NB4 (cell line): ENCODE measurements at regions not wholly inside any gene's neighbourhood (a gene's known extent, or its start where the extent isn't known, plus 50 kb on each side); places are given as distances from the start of the nearest gene placed in this dataset.

Experiments
- DNase-seq: peaks from one replicate; pipeline ENCODE4 v3.0.0; 2010; ENCODE audit warnings: low read depth
- H3K4me3 ChIP-seq: one replicate; pipeline ENCODE4 v1.5.1; 2011; ENCODE audit warnings: mild to moderate bottlenecking, low read depth, low read length, moderate library complexity
- MYC ChIP-seq: IDR thresholded peaks from 2 replicates; pipeline ENCODE4 v1.6.1; 2011; ENCODE audit warnings: low read depth, low read length
- POLR2A ChIP-seq: IDR thresholded peaks from 2 replicates; pipeline ENCODE4 v1.6.1; 2011; ENCODE audit warnings: mild to moderate bottlenecking; ENCODE audit not compliant: insufficient read length; ENCODE audit errors: extremely low read depth
- TF ChIP-seq, protein P1 (sequence below): IDR thresholded peaks from 2 replicates; pipeline ENCODE4 v1.6.1; 2011; ENCODE audit warnings: low read depth, low read length
- TF ChIP-seq, protein P2 (sequence below): IDR thresholded peaks from one replicate; pipeline ENCODE4 v1.5.1; 2012; ENCODE audit warnings: low read depth, low read length

GRCh38 chr15:59867086-59867855, 136.8 kb upstream of the FOXB1 start:
- TF ChIP-seq, protein P1, sequence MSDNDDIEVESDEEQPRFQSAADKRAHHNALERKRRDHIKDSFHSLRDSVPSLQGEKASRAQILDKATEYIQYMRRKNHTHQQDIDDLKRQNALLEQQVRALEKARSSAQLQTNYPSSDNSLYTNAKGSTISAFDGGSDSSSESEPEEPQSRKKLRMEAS: no peak
- TF ChIP-seq MYC: no peak
- TF ChIP-seq, protein P2, sequence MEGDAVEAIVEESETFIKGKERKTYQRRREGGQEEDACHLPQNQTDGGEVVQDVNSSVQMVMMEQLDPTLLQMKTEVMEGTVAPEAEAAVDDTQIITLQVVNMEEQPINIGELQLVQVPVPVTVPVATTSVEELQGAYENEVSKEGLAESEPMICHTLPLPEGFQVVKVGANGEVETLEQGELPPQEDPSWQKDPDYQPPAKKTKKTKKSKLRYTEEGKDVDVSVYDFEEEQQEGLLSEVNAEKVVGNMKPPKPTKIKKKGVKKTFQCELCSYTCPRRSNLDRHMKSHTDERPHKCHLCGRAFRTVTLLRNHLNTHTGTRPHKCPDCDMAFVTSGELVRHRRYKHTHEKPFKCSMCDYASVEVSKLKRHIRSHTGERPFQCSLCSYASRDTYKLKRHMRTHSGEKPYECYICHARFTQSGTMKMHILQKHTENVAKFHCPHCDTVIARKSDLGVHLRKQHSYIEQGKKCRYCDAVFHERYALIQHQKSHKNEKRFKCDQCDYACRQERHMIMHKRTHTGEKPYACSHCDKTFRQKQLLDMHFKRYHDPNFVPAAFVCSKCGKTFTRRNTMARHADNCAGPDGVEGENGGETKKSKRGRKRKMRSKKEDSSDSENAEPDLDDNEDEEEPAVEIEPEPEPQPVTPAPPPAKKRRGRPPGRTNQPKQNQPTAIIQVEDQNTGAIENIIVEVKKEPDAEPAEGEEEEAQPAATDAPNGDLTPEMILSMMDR: no peak
- TF ChIP-seq POLR2A: no peak
- H3K4me3 ChIP-seq: no peak overlapping the region
- no peak for DNase-seq

DNA sequence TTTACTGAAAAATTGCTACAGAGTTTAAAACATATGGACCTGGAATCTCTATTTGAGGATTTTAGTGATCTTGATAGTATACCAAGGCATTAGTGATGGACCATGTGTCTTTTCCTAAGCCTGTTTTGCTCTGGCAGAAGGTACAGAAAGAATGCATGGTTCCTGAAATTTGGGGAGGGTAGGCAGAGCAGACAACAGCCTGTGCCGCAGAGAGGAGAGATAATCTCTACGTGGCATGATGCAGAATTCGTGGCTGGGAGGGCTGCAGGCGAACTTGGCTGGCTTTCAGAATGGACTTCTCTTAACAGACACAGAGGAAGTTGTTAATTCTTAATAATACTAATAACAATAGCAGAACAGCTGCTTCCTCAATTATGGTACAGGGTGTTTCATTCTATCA, 137.5 kb upstream of the FOXB1 start:
- TF ChIP-seq, protein P1: no peak
- TF ChIP-seq MYC (no peak), POLR2A (no peak)
- TF ChIP-seq, protein P2: no peak
- H3K4me3 ChIP-seq: no peak overlapping the region
- no peak for DNase-seq

DNA sequence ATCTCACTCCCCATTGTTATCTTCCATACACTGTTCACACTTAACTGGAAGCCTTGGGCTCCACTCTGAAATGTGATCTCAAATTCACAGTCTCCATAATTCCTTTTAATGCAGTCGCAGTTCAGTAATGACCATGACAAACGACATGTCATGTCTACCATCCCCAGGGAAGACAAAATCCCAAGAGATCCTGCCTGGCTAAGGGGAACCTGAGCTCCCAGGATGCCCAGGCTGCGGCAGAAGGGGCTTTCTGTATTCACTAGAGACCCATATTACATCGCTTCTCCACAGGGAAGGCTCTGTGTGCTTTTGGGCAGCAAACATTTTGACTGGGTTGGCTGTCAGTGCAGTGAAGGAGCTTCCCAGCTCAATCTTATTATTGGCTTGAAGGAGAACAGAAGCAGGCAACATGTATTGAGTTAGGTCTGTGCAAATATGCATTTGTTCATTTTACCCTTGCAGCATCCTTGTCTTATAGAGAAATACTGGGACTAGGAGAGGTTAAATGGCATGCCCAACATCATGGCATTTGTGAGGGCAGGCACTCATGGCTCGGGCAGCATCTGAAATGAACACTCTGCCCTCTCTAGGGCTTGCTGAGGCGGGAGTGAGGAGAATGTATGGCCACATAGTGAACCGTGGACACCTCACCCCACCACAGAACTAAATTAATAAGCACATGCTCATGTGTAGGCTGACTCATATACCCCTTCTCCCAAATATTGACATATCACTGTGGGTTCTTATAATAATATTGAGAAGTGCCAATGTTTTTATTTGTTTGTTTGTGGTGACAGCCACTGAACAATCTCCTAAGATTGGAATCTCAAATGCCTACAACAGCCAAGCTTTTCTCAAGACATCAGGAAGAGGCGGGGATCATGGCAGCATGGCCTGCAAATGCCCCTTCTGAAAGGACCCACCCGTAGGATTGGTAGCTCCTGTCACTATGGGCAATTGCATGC, 141.6 kb upstream of the FOXB1 start:
- TF ChIP-seq, protein P1: no peak
- TF ChIP-seq, protein P2: no peak
- TF ChIP-seq POLR2A: no peak
- no peak overlapping the region for H3K4me3 ChIP-seq
- DNase-seq: no peak

DNA sequence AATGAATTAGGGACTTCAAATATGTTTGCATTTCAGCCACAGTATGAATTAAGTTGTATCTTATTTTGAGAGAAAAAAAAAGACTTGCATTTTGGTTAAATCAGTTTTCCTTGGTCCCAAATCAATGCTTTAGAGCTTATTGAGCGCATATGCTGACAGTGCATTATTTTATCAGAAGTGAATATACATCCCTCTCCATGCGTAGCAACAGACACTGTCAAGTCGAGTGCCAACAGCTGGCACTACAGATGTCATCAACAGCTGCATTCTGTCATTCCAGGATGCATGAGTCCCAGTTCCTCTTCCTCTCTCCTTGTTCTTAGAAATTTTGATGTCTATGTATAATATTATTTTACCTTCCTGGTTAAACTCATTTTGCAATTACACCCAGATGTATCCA, 156.1 kb upstream of the FOXB1 start:
- no peak for DNase-seq
- H3K4me3 ChIP-seq: no peak overlapping the region
- TF ChIP-seq, protein P2: no peak
- TF ChIP-seq MYC (no peak), POLR2A (no peak)
- TF ChIP-seq, protein P1: no peak

DNA sequence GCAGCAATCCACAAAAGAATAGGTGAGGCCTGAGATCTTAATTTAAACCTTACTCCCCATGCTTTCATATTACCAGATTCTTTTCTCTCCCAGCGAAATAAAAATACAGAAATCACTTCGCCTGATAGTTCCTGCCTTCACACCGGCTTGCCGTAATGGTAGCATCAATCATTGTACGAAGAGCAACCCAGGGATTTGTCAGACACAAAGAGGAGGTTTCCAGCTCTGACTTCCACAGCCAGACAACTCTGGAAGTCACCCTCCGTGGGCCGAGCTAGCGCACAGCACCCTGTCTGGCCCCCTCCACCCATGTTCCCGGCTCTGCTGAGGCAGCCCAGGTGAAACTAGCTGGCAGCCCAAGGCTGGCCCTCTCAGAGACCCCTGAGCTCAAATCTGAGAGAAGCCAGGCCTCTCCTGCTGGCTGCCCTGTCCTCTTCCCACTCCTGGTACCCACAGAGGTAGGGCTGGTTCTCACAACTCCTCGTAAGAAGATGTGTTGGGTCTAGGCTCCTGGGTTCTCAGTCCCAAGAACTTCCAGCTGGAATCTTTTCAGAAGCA, 156.9 kb upstream of the BNIP2 start:
- no peak for DNase-seq
- TF ChIP-seq, protein P1: no peak
- TF ChIP-seq, protein P2: no peak
- TF ChIP-seq POLR2A (no peak), MYC (no peak)
- no peak overlapping the region for H3K4me3 ChIP-seq
